ENCODE measurements at regions not wholly inside any gene's neighbourhood (a gene's known extent, or its start where the extent isn't known, plus 50 kb on each side); places are given as distances from the start of the nearest gene placed in this dataset.
A peak's percentile ranks its signal among the peaks of the same experiment; 100 is the strongest.

DNA sequence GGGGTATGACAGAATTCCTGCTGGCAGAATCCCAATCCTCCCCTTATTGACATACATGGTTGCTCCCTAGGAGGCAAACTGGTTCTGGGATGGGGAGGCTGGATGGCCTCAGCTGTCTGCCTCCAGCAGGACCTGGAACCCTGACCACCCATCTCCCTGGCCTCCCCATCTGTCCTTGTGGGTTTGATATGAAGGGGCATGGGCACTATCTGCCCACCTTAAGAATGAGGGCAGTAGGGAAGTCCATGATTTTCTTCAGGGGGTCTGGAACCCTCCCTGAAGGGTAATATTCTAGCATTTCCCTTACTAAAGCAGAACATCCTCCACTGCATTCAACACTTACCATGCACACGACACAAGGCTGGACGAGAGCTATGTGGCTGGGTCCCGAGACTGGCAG, 113.6 kb downstream of the VAPA start:
- Mint-ChIP-seq H3K36me3 (no peaks in the 10 kb centered on the region), H3K4me3 (no peak overlapping the region), H3K4me1 (ENCODE audit: unreplicated experiment) (peaks cover 21% of the 10 kb centered on the region), H3K27ac (no peak overlapping the region), H3K9me3 (peaks cover 7% of the 10 kb centered on the region), H3K27me3 (peaks cover 6% of the 10 kb centered on the region)
- DNase-seq (ENCODE audit: extremely low spot score, unreplicated experiment), result no peak
- no peak for TF ChIP-seq CTCF (conservative IDR thresholded peaks at IDR 0.05)

GRCh38 chr18:10029711-10030110, 115.9 kb downstream of the VAPA start:
- Mint-ChIP-seq H3K9me3 (peaks cover 7% of the 10 kb centered on the region), H3K36me3 (no peaks in the 10 kb centered on the region), H3K4me3 (no peak overlapping the region), H3K27me3 (peaks cover 6% of the 10 kb centered on the region), H3K27ac (no peak overlapping the region), H3K4me1 (ENCODE audit: unreplicated experiment) (peaks cover 22% of the 10 kb centered on the region)
- no peak for TF ChIP-seq CTCF (conservative IDR thresholded peaks at IDR 0.05)
- DNase-seq (ENCODE audit: extremely low spot score, unreplicated experiment), result no peak

GRCh38 chr18:10030816-10031541, 117.2 kb downstream of the VAPA start:
- no peak overlapping the region for H3K4me3 Mint-ChIP-seq
- H3K27me3 Mint-ChIP-seq, result peaks cover 6% of the 10 kb centered on the region
- DNase-seq (ENCODE audit: extremely low spot score, unreplicated experiment), result no peak
- peak overlapping the region; percentile 13 for H3K27ac Mint-ChIP-seq
- TF ChIP-seq CTCF (conservative IDR thresholded peaks at IDR 0.05), result no peak
- H3K36me3 Mint-ChIP-seq, result no peaks in the 10 kb centered on the region
- H3K4me1 Mint-ChIP-seq (ENCODE audit: unreplicated experiment), result peaks cover 35% of the 10 kb centered on the region
- H3K9me3 Mint-ChIP-seq, result peaks cover 4% of the 10 kb centered on the region

DNA sequence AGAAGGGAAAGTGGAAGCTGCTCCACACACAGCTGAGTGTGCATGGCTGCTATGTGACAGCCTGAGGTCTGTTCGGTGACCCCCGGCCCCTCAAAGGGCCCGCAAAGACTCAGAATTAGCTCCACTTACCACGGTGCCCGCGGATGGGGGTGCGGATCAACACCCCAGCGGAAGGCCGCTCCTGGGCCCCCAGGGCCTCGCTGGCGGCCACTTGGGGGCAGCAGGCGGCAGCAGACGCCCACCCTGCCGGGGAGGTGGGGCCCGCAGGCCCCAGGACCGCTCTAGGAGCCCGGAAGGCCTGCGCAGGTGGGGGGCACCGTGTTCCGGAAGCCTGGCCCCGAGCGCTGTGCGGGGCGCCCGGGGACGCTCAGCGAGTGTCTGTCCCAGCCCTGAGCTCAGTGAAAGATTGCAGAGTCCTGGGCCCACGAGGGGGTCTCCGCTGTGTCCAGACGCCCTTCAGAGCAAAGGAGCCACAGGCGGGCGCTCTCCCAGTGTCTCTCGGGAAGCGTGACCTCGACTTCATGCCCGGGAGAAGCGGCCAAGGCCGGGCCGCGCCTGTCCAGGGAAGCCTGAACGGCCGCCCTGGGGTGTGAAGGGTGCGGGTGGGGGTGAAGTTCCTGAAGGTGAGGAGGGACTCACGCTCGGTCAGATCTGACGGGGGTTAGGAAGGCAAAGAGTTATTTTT, 118.7 kb downstream of the VAPA start:
- Mint-ChIP-seq H3K27me3 (peaks cover 6% of the 10 kb centered on the region), H3K4me3 (no peak overlapping the region), H3K9me3 (no peaks in the 10 kb centered on the region), H3K4me1 (ENCODE audit: unreplicated experiment) (peaks cover 43% of the 10 kb centered on the region), H3K36me3 (peaks cover 3% of the 10 kb centered on the region), H3K27ac (no peak overlapping the region)
- TF ChIP-seq CTCF (conservative IDR thresholded peaks at IDR 0.05), result peak; percentile 55
- no peak for DNase-seq (ENCODE audit: extremely low spot score, unreplicated experiment)

DNA sequence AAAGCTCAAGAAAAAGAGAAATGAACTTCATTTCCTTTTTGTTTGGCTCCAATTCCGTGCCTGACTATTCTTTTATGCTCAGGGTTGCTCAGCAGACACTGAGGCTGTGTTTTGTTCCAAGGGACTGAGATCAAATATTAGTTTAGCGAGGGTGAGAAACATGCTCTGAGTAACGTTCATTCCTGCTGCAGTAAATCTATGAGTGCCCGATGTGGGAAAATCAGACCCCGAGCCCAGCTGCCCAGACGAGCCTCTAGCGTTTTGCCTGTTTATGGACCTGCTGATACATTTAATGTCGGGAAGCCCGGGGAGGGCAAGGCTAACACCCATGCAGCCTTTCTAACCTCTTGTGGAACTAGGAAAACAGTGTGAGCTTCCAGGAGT, 119.2 kb downstream of the VAPA start:
- Mint-ChIP-seq H3K36me3 (peaks cover 3% of the 10 kb centered on the region), H3K4me1 (ENCODE audit: unreplicated experiment) (peaks cover 45% of the 10 kb centered on the region), H3K9me3 (no peaks in the 10 kb centered on the region), H3K27me3 (peaks cover 5% of the 10 kb centered on the region), H3K27ac (no peak overlapping the region), H3K4me3 (no peak overlapping the region)
- no peak for DNase-seq (ENCODE audit: extremely low spot score, unreplicated experiment)
- no peak for TF ChIP-seq CTCF (conservative IDR thresholded peaks at IDR 0.05)

All from type B pancreatic cell (in vitro differentiated cells).